HG03108 (cell line): ENCODE measurements at regions not wholly inside any gene's neighbourhood (a gene's known extent, or its start where the extent isn't known, plus 50 kb on each side); places are given as distances from the start of the nearest gene placed in this dataset.
A peak's percentile ranks its signal among the peaks of the same experiment; 100 is the strongest.
"Not testable (repeated sequence)": the region's sequence is repeated elsewhere in the genome, so short reads cannot be mapped to it uniquely, and the experiment has no call there.

Source experiments
- ATAC-seq: cut with Tn5 transposase; IDR thresholded peaks from one replicate; pipeline ENCODE4 v1.9.1; 2021; ENCODE audit warnings: moderate library complexity; ENCODE audit not compliant: unreplicated experiment

DNA sequence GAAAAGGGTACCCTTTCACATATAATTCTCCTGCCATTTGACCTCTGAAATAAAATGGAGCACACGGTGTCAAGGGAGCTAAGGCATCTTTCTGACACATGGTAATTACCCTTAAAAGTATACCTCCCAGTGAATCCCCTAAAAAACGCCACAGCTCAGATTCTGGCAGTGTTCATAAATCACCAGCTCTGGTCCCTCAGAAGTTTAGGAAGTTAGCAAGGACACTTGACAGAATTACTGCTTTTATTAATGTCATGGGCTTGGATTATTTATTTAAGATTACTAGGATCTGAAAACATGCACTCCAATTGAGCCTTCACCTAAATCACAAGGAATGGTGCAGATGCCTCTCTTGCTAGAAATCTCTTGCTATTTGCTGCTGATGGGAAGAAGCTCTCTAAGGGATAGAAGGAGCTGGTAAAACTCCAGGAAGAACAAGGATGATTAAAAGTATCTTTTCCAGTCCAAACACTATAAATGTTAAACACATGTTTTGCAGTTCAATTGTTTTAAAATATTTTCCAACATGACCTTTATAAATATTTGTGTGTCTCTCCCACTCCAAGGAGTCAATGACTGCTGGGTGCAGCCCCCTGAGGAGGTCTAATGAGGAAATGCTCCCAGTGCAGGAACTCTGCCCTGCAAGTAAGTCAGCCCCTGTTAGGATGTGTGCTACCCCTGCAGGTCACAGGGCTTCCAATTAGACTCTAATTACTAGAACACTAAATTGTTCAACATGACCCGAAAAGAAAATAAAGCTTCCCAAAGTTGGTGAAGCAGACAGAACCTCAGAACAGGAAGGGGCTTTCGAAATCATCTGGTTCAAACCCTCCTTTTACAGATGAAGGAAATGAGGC, 230.3 kb downstream of the TFAP2A start:
- no peak for ATAC-seq

DNA sequence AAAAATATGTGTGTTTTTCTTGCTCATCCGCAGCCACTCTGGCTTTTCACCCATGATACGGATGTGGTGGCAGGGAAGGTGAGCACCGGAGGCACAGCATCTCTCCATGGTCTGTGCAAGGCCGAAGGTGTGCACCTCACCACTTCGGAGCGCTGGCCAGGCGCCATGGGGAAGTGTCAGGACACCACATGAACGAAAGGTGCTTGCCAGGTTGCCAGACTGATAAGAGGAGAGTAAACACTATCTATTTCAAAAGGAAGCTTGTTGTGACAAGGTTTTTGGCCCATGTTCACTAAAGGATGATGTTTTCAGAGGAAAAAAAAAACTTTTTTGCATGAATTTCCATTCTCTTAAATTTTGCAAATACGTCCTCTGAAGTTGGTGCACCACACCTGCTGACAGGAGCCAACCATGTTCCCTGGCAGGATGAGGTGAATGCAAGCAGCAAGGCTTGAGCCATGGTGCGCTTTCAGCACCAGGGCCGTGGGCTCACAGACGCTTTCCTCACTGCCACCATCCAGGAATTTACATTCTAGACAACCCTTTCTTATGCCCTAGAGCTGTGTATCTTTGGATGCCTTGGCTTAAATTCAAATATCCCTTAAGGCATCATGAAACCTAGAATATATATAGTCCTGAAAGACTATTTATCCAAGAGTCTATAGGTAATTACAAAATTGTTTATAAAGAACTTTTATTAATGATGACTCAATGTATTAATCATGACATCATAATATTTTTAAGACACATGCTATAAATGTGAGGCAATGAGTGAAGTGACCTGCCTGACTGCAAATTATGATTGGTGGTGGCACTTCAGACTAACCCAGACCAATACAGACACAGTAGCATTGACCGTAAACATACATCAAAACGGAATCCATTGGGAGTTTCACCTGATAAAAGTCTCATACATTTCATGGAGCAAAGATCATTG, 234.5 kb downstream of the TFAP2A start:
- ATAC-seq: no peak

DNA sequence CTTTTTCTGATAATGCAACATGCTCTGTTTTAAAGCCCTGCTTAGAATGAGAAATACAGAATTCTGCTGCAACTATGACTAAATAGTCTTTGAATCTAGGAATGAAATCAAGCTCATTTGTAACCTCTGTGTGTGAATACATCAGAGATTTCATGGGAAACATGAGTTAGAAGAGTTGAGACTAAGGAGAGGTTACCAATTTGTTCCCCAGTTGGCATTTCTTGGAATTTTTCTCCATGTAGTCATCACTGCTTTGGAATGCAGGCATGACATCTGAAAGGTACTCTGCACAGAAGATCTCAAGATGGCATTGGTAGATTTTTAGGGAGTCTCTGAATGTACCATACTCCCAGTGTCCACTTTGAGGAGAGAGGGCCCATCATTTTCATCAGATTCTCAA, 237.2 kb downstream of the TFAP2A start:
- ATAC-seq: no peak

DNA sequence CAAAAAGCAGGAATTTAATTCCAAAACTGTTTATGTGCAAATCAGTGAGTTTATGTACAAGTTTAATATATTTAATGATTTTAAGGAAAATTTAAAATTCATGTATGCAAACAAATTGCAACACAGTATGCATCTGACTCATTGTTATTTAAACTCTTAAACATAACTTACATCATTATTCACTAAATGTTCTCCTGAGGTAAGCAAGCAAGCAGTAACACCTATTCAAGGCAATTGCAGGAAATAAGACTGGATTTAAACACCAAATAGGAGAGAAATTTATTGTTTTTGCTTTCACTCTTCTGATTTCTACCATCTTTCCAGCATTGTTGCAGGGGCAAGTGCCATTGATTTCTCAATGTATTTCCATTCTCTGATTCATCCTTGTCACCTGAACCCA, 239.5 kb downstream of the TFAP2A start:
- no peak for ATAC-seq

DNA sequence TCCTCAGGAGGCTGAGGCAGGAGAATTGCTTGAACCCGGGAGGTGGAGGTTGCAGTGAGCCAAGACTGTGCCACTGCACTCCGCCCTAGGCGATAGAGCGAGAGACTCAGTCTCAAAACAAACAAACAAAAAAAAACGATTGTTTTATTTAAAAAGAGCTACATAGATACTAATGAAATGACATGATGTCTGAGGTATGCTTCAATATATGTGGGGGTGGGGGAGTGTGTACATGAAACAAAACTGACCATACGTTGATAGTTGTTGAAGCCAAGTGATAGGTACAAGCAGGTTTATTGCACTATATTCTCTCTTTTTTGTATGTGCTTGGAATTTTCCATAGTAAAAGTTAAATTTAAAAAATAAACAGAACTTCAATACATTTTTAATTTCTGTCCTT, 240.1 kb downstream of the TFAP2A start:
- no peak for ATAC-seq

DNA sequence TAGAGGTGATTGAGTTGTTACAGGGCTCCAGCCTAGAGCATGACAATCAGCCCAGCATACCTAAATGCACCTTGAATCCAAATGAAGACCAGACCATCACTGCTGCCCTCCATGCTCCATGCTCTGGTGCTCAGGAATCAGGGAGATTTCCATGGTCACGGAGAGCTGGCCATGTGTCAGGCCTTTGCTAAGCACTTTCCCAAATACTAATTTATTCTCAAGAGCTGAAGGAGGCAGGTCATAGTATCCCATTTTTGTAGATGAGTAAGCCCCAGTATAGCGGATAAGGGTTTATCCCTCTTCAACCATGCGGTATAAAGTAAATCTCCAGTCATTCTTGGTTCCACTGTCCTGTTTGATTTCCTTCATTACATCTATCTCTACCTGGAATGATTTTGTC, 240.8 kb downstream of the TFAP2A start:
- ATAC-seq: no peak

DNA sequence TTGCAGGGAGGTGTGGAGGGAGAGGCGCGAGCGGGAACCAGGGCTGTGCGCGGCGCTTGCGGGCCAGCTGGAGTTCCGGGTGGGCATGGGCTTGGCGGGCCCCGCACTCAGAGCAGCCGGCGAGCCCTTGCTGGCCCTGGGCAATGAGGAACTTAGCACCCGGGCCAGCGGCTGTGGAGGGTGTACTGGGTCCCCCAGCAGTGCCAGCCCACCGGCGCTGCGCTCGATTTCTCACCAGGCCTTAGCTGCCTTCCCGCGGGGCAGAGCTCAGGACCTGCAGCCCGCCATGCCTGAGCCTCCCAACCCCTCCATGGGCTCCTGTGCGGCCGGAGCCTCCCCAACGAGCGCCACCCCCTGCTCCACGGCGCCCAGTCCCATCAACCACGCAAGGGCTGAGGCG, 243.2 kb downstream of the TFAP2A start:
- not testable (repeated sequence) for ATAC-seq

DNA sequence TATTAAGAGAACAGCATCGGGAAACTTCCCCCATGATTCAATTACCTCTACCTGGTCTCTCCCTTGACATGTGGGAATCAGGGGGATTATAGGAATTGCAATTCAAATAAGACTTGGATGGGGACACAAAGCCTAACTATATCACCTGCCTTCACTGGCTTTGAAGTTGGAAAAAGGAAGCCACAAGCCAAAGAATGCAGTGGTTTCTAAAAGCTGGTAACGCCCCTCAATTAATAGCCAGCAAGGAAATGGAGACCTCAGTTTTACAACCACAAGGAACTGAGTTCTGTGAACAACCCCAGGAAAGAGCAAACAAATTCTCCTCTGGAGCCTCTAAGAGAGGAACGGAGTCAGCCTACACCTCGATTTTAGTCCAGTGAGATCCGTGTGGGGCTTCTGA, 244.1 kb downstream of the TFAP2A start:
- no peak for ATAC-seq

DNA sequence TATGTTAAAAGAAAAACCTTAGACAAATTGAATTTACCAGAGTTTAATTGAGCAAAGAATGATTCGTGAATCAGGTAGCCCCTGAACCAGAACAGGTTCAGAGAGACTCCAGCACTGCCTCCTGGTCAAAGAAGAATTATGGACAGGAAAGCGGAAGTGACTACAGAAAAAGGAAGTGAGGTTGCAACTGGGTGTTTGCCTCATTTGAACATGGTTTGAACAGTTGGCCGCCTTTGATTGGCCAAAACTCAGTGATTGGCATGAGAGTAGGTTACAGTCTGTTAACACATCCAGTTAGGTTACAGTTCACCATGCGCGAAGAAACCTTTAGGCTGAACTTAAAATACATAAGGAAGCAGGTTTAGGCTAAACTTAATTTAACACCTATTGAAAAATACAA, 248.8 kb downstream of the TFAP2A start:
- ATAC-seq: no peak

DNA sequence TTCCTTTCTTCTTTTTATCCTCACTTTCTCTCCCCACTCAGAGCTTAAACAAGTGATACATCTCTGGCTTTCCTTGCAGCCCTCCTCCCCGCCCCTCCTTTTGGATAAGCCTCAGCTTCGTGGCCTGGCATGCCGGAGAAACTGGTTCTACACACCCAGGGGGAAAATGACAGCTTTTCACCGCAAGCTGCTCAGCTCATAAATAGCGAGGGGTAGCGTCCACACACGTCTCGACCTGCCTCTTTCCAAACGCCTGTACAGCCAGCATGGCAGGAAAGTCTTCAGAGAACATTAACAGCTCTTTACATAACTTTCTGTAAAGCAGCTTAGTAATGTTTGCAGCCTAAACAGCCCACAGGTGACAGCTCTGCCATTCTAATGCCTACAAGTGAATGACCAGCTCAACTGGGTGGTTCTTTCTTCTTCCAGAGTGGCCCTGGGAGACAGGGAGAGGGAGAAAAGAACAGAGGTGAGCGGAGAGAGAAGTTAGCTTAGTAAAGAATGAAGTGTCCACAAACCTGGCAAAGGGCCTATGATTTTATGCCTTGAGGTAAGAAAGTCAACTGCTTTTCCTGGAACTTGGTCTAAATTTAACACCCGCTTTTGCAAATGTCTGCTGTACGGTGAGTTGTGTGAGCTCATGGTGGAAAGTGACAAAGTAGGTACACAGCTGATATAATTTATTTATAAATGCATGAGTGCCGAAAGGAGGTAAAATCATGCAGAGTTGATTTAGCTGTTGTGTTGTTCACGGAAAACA, 251.5 kb downstream of the TFAP2A start:
- ATAC-seq: no peak

DNA sequence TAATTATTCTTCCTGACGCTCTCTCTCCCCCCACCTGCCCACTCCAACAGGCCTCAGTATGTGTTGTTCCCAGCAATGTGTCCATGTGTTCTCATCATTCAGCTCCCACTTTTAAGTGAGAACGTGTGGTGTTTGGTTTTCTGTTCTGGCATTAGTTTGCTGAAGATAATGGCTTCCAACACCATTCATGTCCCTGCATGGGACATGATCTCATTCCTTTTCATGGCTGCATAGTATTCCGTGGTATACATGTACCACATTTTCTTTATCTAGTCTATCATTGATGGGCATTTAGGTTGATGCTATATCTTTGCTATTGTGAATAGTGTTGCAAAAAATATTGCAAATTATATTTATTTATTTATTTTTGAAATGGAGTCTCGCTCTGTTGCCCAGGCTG, 258.0 kb downstream of the TFAP2A start:
- ATAC-seq: no peak

DNA sequence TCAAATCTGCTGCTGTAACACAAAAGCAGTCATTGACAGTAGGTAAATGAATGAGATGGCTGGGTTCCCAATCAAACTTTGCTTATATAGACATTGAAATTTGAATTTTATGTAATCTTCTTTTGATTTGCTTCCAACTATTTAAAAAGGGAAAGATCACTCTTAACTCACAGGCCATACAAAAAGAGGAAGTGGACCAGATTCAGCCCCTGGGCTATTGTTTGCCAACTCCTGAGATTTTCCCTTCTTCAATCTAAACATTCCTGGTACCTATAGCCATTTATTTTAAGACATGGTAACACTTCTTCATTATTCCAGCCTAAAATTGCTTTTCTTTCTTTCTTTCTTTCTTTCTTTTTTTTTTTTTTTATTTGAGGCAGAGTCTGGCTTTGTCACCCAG, 260.6 kb downstream of the TFAP2A start:
- no peak for ATAC-seq

DNA sequence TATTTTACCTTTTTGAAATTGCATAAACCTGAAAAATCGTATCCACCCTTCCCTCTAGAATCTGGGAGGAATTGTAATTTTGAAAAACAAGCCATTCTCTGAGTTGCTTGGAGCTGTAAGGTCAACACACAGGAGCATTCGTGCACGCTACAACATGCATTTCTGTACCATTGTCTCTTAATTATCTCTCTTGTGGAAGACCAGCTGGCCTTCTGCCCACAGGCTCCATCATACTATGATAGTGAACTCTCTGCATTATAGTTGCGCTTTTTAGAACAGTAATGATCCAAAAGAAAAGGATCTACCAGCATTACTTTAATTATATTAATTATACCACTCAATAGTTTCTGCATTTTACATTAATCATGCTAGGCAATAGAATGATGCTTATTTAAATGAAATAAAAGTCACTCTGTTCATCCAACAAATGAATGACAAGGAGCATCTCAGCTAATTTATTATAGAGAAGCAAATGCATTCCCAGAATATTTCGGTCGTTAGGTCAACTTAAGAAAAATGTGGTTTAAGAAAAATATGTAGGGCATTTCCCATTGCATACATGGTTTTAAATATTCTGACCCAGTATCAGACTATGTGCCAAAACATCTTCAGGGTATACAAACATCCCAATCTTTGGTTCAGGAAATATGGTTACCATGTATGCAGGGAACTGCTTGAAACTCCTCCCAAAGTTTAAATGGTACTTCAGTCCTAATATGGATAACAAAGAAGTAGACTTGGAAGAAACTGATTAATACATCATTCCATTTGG, 263.5 kb downstream of the TFAP2A start:
- ATAC-seq: no peak

DNA sequence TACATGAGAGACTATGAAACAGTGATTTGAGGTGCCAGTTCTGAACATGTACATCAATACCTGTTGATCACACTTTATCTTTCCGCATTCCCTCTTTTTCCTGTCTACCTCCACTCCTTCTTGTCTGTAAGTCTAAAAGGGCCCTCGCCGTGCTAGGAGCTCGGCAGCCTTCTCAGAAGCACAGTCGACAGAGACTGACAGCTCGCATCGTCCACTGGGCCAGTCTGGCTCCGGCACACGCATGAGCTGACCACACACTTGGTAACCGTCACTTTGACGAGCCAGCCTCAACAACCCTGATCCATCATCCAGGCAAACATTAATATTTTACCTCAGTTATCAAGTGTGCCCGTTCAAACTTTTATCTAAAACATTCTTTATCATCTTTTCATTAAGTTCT, 265.3 kb downstream of the TFAP2A start:
- no peak for ATAC-seq

DNA sequence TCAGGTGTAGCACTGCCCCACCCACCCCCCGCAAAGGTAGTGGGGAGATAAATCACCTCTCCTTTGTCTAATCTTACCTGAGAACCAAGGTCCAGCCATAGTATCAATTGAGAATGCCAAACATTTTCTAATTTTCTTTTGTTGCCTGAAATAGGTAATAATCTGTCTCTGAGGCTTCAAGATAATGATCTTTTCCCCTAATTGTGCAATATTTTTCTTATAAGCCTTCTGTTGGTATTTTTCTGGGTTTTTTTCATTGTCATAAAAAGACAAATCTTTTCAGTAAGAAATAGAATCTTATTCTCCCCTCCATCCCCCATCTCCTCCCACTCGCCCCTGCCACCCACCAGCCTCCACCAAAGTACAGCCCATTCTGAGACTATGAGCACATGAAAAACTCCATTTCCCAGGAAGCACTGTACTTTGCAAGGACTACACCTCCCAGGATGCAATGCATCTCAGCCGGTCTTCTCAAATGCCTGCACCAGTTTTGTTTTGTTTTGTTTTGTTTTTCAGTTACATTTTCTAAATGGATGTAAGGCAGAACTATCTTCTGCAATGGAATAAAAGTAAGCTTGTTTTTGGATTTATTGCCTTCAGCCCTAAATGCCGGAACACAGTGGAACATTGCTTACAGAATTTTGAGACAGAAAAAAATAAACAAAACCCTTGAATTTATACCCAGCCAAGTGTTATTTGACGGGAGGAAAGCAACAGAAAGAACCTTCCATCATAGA, 268.0 kb downstream of the TFAP2A start:
- ATAC-seq: peak; percentile 92

DNA sequence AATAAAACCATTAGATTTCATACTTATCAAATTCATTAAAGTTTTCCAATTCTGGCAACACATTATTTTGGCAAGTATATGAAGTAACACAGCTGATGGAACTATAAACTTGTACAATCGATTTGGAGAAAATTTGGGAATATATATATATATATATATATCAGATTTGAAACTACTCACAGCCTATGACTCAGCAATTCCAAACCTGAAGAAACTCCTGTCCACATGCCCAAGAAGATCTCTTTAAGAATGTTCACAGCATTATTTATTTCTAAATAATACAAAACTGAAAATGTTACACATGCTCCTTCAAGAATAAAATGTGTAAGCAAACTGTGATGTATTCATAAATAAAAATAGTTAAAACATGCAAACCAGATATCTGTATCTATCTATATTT, 270.1 kb downstream of the TFAP2A start:
- no peak for ATAC-seq

DNA sequence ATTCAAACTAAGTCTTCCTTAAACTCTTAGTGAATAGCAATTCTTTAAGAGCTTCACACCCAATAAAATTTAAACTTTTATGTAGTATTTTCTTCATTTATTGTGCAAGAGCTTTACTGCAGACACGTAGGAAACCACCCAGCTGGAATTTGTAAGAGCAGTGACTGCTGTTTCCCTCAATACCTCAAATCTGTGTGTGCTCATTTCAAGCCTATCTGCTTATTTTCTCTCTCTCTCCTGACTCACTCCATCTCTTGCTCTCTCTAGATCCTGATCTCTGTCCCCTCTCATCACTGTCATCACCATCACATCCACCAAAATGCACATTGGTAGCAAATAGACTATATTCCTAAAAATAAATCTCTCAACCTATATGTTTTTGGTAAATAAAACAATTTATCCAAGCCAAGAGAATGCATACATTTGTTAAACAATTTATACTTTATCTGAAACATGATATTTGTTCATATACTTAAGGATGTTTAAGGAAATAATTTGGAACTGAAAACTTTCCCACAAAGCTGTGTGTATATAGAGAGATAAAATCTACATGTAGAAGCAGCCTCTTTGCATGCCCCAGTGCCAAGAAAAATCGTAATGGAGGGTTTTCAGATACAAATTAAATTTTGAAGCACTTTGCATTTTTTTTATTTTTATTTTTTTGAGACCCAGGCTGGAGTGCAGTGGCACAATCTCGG, 273.0 kb downstream of the TFAP2A start:
- ATAC-seq: no peak

DNA sequence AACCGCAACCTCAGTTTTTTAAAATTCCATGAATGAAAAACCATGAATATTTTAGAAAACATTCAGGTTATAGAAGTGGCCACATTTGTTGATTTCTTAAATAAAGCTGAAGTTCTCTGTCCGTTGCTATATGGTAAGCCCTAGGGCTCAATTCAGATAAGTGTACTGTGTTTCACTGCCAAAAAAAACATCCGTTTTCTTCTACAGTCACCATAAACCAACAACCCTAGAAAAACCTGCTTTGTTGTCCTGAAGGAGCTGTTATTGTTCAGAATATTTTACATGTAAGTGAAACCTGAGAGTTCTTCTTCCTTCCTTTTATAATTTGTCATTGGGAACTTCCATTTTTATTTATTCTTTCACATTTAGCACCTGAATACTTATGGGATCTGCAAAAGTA, 274.1 kb downstream of the TFAP2A start:
- ATAC-seq: no peak

DNA sequence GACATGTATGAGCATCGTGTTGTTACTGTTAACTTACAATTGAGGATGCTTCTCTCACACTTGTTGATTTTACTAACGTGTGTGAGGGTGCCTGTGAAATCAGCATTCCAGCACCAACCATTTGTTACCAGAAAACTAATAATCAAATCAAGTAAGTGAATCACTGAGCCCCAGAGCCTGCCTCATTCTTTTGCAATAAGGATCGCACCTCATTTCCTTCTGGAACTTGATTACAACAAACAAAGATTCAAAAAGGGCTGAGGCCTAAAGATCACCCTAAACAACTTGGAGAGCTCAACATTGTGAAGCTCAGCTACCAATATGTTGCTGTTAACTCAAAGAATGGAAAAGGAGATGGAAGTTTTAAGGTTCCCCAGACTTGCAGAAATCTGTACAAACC, 274.7 kb downstream of the TFAP2A start:
- no peak for ATAC-seq
